ENCODE measurements at regions not wholly inside any gene's neighbourhood (a gene's known extent, or its start where the extent isn't known, plus 50 kb on each side); places are given as distances from the start of the nearest gene placed in this dataset.

DNA sequence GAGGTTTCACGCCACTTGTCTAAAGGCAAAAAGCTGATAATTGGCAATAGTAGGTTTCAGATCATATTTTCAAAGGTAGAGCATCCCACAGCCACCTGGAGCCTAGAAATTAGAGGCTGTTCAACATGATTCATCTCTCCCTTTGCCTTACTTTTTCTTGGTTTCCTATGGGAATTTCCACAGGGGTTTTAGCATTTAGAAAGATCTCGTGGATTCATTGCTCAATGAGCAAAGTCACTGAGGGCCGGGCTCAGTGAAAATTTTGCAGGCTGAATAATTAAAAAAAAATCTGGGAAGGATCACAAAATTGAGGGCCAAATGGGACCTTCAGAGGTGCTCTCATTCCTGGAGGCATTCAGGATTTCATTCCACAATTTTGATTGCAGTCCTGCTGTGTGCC, 137.1 kb downstream of the VAPA start:
- TF ChIP-seq EZH2phosphoT487 (IDR thresholded peaks at IDR 0.05; ENCODE audit: low read length): no peak
- TF ChIP-seq, protein P1, sequence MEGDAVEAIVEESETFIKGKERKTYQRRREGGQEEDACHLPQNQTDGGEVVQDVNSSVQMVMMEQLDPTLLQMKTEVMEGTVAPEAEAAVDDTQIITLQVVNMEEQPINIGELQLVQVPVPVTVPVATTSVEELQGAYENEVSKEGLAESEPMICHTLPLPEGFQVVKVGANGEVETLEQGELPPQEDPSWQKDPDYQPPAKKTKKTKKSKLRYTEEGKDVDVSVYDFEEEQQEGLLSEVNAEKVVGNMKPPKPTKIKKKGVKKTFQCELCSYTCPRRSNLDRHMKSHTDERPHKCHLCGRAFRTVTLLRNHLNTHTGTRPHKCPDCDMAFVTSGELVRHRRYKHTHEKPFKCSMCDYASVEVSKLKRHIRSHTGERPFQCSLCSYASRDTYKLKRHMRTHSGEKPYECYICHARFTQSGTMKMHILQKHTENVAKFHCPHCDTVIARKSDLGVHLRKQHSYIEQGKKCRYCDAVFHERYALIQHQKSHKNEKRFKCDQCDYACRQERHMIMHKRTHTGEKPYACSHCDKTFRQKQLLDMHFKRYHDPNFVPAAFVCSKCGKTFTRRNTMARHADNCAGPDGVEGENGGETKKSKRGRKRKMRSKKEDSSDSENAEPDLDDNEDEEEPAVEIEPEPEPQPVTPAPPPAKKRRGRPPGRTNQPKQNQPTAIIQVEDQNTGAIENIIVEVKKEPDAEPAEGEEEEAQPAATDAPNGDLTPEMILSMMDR (IDR thresholded peaks at IDR 0.05; ENCODE audit: low read length): no peak

Measured in MM.1S (cell line).